Activated CD8-positive, alpha-beta memory T cell treated with anti-CD3 and anti-CD28 coated beads for 48 hours (primary cell): ENCODE measurements at regions not wholly inside any gene's neighbourhood (a gene's known extent, or its start where the extent isn't known, plus 50 kb on each side); places are given as distances from the start of the nearest gene placed in this dataset.

Source experiments
- DNase-seq, 3 experiments: peaks; one replicate each; pipeline ENCODE4 v3.0.0-alpha.2; 2020; ENCODE audit warnings: low read depth in 2 of 3, low spot score in 2 of 3

GRCh38 chr12:82174936-82175335 lies 183.3 kb downstream of the CCDC59 start:
- no peak for DNase-seq

GRCh38 chr12:82174383-82174782 lies 183.8 kb downstream of the CCDC59 start:
- no peak for DNase-seq

- no peak for DNase-seq
Measured at GRCh38 chr12:82149045-82149444, 209.1 kb downstream of the CCDC59 start.

- DNase-seq: no peak
Measured at GRCh38 chr12:82146740-82147139, 211.4 kb downstream of the CCDC59 start.

GRCh38 chr12:82144505-82144904 lies 213.7 kb downstream of the CCDC59 start:
- DNase-seq: no peak

- DNase-seq: no peak
Measured at GRCh38 chr12:82132390-82132789, 225.8 kb downstream of the CCDC59 start.

GRCh38 chr12:82130762-82131161 lies 227.4 kb downstream of the CCDC59 start:
- DNase-seq: no peak

GRCh38 chr12:82124711-82125380 lies 233.3 kb downstream of the CCDC59 start:
- DNase-seq: no peak

- DNase-seq: no peak
Measured at GRCh38 chr12:82121545-82121944, 236.6 kb downstream of the CCDC59 start.

- no peak for DNase-seq
Measured at GRCh38 chr12:82120901-82121300, 237.3 kb downstream of the CCDC59 start.

GRCh38 chr12:82109243-82109642 lies 248.9 kb downstream of the CCDC59 start:
- no peak for DNase-seq

- DNase-seq: no peak
Measured at GRCh38 chr12:82108615-82109014, 249.6 kb downstream of the CCDC59 start.

- DNase-seq: no peak
Measured at GRCh38 chr12:82099216-82099615, 259.0 kb downstream of the CCDC59 start.

- DNase-seq: no peak
Measured at GRCh38 chr12:82097877-82098276, 260.3 kb downstream of the CCDC59 start.

GRCh38 chr12:82097438-82097837 lies 260.7 kb downstream of the CCDC59 start:
- no peak for DNase-seq

GRCh38 chr12:82090165-82090564 lies 268.0 kb downstream of the CCDC59 start:
- no peak for DNase-seq

GRCh38 chr12:82089369-82090121 lies 268.6 kb downstream of the CCDC59 start:
- DNase-seq: no peak

GRCh38 chr12:82082501-82082900 lies 275.7 kb downstream of the CCDC59 start:
- DNase-seq: no peak

- DNase-seq: no peak
Measured at GRCh38 chr12:82069931-82070514, 288.2 kb downstream of the CCDC59 start.

GRCh38 chr12:82058197-82058596 lies 299.0 kb upstream of the PPFIA2 start:
- DNase-seq: no peak

- no peak for DNase-seq
Measured at GRCh38 chr12:82057770-82058169, 298.6 kb upstream of the PPFIA2 start.

- DNase-seq: no peak
Measured at GRCh38 chr12:82055391-82055790, 296.2 kb upstream of the PPFIA2 start.
